ENCODE measurements at regions not wholly inside any gene's neighbourhood (a gene's known extent, or its start where the extent isn't known, plus 50 kb on each side); places are given as distances from the start of the nearest gene placed in this dataset.

- Mint-ChIP-seq H3K27me3 (no peaks in the 10 kb centered on the region), H3K9me3 (no peaks in the 10 kb centered on the region), H3K4me1 (no peaks in the 10 kb centered on the region), H3K27ac (no peak overlapping the region), H3K4me3 (no peak overlapping the region), H3K36me3 (ENCODE audit: low read depth) (no peaks in the 10 kb centered on the region)
- no peak for DNase-seq
- intact Hi-C loops (cut with micrococcal nuclease), result no loop called here
- ChIA-PET POLR2A (no interaction called here), CTCF (no interaction called here)
- TF ChIP-seq CTCF (IDR thresholded peaks at IDR 0.05), result peak; percentile 32
- no peak for ATAC-seq (ENCODE audit: low read depth)
Observed at GRCh38 chr3:107206141-107206540, 171.1 kb upstream of the CCDC54 start.

- ChIA-PET POLR2A (no interaction called here), CTCF (interaction anchor here (0.6 to 1.5 kb wide), 3 partner anchors 8 to 235 kb away, joined by 3 to 4 read pairs (median 3); no protein-coding TSS in a partner anchor)
- ATAC-seq (ENCODE audit: low read depth) (no peak), DNase-seq (no peak)
- Mint-ChIP-seq H3K4me3 (no peak overlapping the region), H3K4me1 (no peaks in the 10 kb centered on the region), H3K36me3 (ENCODE audit: low read depth) (no peaks in the 10 kb centered on the region), H3K27me3 (no peaks in the 10 kb centered on the region), H3K27ac (no peak overlapping the region), H3K9me3 (no peaks in the 10 kb centered on the region)
- TF ChIP-seq CTCF (IDR thresholded peaks at IDR 0.05), result no peak
- intact Hi-C loops (cut with micrococcal nuclease), result no loop called here
Observed at GRCh38 chr3:107206945-107207344, 170.3 kb upstream of the CCDC54 start.

- CTCF ChIA-PET, result interaction anchor here (1.3 to 1.5 kb wide), 2 partner anchors 8 to 28 kb away, joined by 3 to 4 read pairs; no protein-coding TSS in a partner anchor
- intact Hi-C loops (cut with micrococcal nuclease), result no loop called here
Observed at GRCh38 chr3:107208100-107208499, 169.1 kb upstream of the CCDC54 start.

GRCh38 chr3:107208796-107209195 is 168.4 kb upstream of the CCDC54 start:
- Mint-ChIP-seq H3K9me3 (no peaks in the 10 kb centered on the region), H3K27ac (no peak overlapping the region), H3K4me3 (no peak overlapping the region), H3K27me3 (no peaks in the 10 kb centered on the region), H3K4me1 (no peaks in the 10 kb centered on the region), H3K36me3 (ENCODE audit: low read depth) (no peaks in the 10 kb centered on the region)
- POLR2A ChIA-PET, result no interaction called here
- CTCF ChIA-PET, result interaction anchor here (1.3 kb wide), 1 partner anchor 27 kb away, joined by 3 read pairs; no protein-coding TSS in a partner anchor
- intact Hi-C loops (cut with micrococcal nuclease), result no loop called here
- DNase-seq (no peak), ATAC-seq (ENCODE audit: low read depth) (no peak)
- TF ChIP-seq CTCF (IDR thresholded peaks at IDR 0.05), result no peak

More at GRCh38 chr3:107208100-107208499, 169.1 kb upstream of the CCDC54 start:
- POLR2A ChIA-PET, result no interaction called here
- ATAC-seq (ENCODE audit: low read depth) (no peak), DNase-seq (no peak)
- Mint-ChIP-seq H3K9me3 (no peaks in the 10 kb centered on the region), H3K4me3 (no peak overlapping the region), H3K27ac (no peak overlapping the region), H3K27me3 (no peaks in the 10 kb centered on the region), H3K36me3 (ENCODE audit: low read depth) (no peaks in the 10 kb centered on the region), H3K4me1 (no peaks in the 10 kb centered on the region)
- no peak for TF ChIP-seq CTCF (IDR thresholded peaks at IDR 0.05)

GRCh38 chr3:107209302-107209990 is 167.8 kb upstream of the CCDC54 start:
- DNase-seq (no peak), ATAC-seq (ENCODE audit: low read depth) (no peak)
- Mint-ChIP-seq H3K27me3 (no peaks in the 10 kb centered on the region), H3K4me1 (no peaks in the 10 kb centered on the region), H3K27ac (no peak overlapping the region), H3K36me3 (ENCODE audit: low read depth) (no peaks in the 10 kb centered on the region), H3K4me3 (no peak overlapping the region), H3K9me3 (no peaks in the 10 kb centered on the region)
- intact Hi-C loops (cut with micrococcal nuclease), result no loop called here
- no peak for TF ChIP-seq CTCF (IDR thresholded peaks at IDR 0.05)
- POLR2A ChIA-PET, result no interaction called here
- CTCF ChIA-PET, result no interaction called here

Data from activated B cell treated with CpG ODN at 0.5 μM for 24 hours (primary cell).